Liver (tissue), 8 donors: ENCODE measurements at regions not wholly inside any gene's neighbourhood (a gene's known extent, or its start where the extent isn't known, plus 50 kb on each side); places are given as distances from the start of the nearest gene placed in this dataset.

ENCODE experiments used
- DNase-seq: peaks from one replicate; pipeline ENCODE4 v3.0.0-alpha.2; 2017; ENCODE audit warnings: low spot score
- H3K27ac ChIP-seq, 2 donors: one replicate each; pipeline ENCODE4 v1.7.0; 2013; ENCODE audit warnings: inconsistent platforms in 2 of 2, low read length in 2 of 2, control low read depth in 1 of 2, low read depth in 1 of 2, mild to moderate bottlenecking in 1 of 2
- H3K27me3 ChIP-seq, 4 donors: one replicate each; pipeline versions ENCODE4 v1.6.1 to v1.7.0; 2013; ENCODE audit warnings: low read length in 3 of 4, inconsistent platforms in 1 of 4, mild to moderate bottlenecking in 1 of 4, moderate library complexity in 1 of 4; ENCODE audit not compliant: control insufficient read depth in 4 of 4, insufficient read depth in 4 of 4
- H3K36me3 ChIP-seq, 4 donors: one replicate each; pipeline versions ENCODE4 v1.6.1 to v1.7.0; 2013; ENCODE audit warnings: low read length in 3 of 4, mild to moderate bottlenecking in 3 of 4, low read depth in 1 of 4, moderate library complexity in 1 of 4; ENCODE audit not compliant: control insufficient read depth in 4 of 4, insufficient read depth in 3 of 4
- H3K4me1 ChIP-seq, 4 donors: one replicate each; pipeline versions ENCODE4 v1.6.1 to v1.7.0; 2013; ENCODE audit warnings: low read length in 3 of 4, mild to moderate bottlenecking in 3 of 4, moderate library complexity in 1 of 4; ENCODE audit not compliant: control insufficient read depth in 4 of 4, insufficient read depth in 4 of 4
- H3K4me3 ChIP-seq, 3 donors: one replicate each; pipeline versions ENCODE4 v1.6.1 to v1.7.0; 2013; ENCODE audit warnings: low read length in 3 of 3, control low read depth in 1 of 3, low read depth in 1 of 3, mild to moderate bottlenecking in 1 of 3
- H3K9ac ChIP-seq, 2 donors: one replicate each; pipeline ENCODE4 v1.7.0; 2013; ENCODE audit warnings: low read length in 2 of 2, mild to moderate bottlenecking in 2 of 2, moderate library complexity in 2 of 2, control low read depth in 1 of 2, low read depth in 1 of 2
- H3K9me3 ChIP-seq, 4 donors: one replicate each; pipeline versions ENCODE4 v1.6.1 to v1.7.0; 2013; ENCODE audit warnings: low read length in 3 of 4; ENCODE audit not compliant: control insufficient read depth in 4 of 4
- ATF3 ChIP-seq: IDR thresholded peaks from 2 replicates; pipeline ENCODE4 v1.6.1; 2016; ENCODE audit warnings: antibody characterized with exemption
- CTCF ChIP-seq: fragments of 150-350 bp; IDR thresholded peaks from 2 replicates; pipeline ENCODE4 v1.5.1; 2017; ENCODE audit warnings: improper control_type of control experiment, low read depth, low read length; ENCODE audit not compliant: missing input control
- EGR1 ChIP-seq, 2 donors: IDR thresholded peaks; 2 replicates each; pipeline ENCODE4 v1.6.1; 2016 to 2018; ENCODE audit warnings: antibody characterized with exemption in 2 of 2, low read depth in 2 of 2
- FOXA1 ChIP-seq: IDR thresholded peaks from 2 replicates; pipeline ENCODE4 v1.6.1; 2016; ENCODE audit warnings: antibody characterized with exemption
- FOXA2 ChIP-seq: IDR thresholded peaks from 2 replicates; pipeline ENCODE4 v1.6.1; 2016; ENCODE audit warnings: antibody characterized with exemption
- GABPA ChIP-seq, 2 donors: IDR thresholded peaks in 1 of 2; conservative IDR thresholded peaks in 1 of 2; 2 replicates each; pipeline ENCODE4 v1.6.1; 2016; ENCODE audit warnings: antibody characterized with exemption in 2 of 2, mild to moderate bottlenecking in 1 of 2, moderate library complexity in 1 of 2
- HNF4A ChIP-seq, 2 donors: conservative IDR thresholded peaks; 2 replicates each; pipeline ENCODE4 v1.6.1; 2016; ENCODE audit warnings: antibody characterized with exemption in 2 of 2, mild to moderate bottlenecking in 2 of 2
- HNF4G ChIP-seq: IDR thresholded peaks from 2 replicates; pipeline ENCODE4 v1.6.1; 2016; ENCODE audit warnings: antibody characterized with exemption
- JUND ChIP-seq, 2 donors: IDR thresholded peaks; 2 replicates each; pipeline ENCODE4 v1.6.1; 2016; ENCODE audit warnings: antibody characterized with exemption in 2 of 2
- MAX ChIP-seq: IDR thresholded peaks from 2 replicates; pipeline ENCODE4 v1.6.1; 2016; ENCODE audit warnings: antibody characterized with exemption
- NR2F2 ChIP-seq: IDR thresholded peaks from 2 replicates; pipeline ENCODE4 v1.6.1; 2016; ENCODE audit warnings: antibody characterized with exemption
- RAD21 ChIP-seq, 2 donors: IDR thresholded peaks; 2 replicates each; pipeline ENCODE4 v1.6.1; 2016; ENCODE audit warnings: antibody characterized with exemption in 2 of 2, mild to moderate bottlenecking in 2 of 2
- REST ChIP-seq: IDR thresholded peaks from 2 replicates; pipeline ENCODE4 v1.6.1; 2016; ENCODE audit warnings: antibody characterized with exemption, mild to moderate bottlenecking
- RXRA ChIP-seq, 2 donors: IDR thresholded peaks; 2 replicates each; pipeline ENCODE4 v1.6.1; 2017 to 2018; ENCODE audit warnings: antibody characterized with exemption in 2 of 2, mild to moderate bottlenecking in 1 of 2
- SP1 ChIP-seq: IDR thresholded peaks from 2 replicates; pipeline ENCODE4 v1.6.1; 2018; ENCODE audit warnings: antibody characterized with exemption, mild to moderate bottlenecking
- TAF1 ChIP-seq: conservative IDR thresholded peaks from 2 replicates; pipeline ENCODE4 v1.6.1; 2016; ENCODE audit warnings: antibody characterized with exemption, mild to moderate bottlenecking
- YY1 ChIP-seq: IDR thresholded peaks from 2 replicates; pipeline ENCODE4 v1.6.1; 2016; ENCODE audit warnings: antibody characterized with exemption, mild to moderate bottlenecking
- ZBTB33 ChIP-seq: IDR thresholded peaks from 2 replicates; pipeline ENCODE4 v1.6.1; 2016; ENCODE audit warnings: antibody characterized with exemption
- WGBS: extraction: QIAGEN DNeasy Blood & Tissue Kit; methylation state at CpG from one replicate; pipeline ENCODE4 v1.1.7; 2013; 5-methylcytosine and 5-hydroxymethylcytosine counted together
- donor health status: healthy.
- donor health status: healthy.
- donor health status: healthy.
- donor health status: healthy.
- donor health status: healthy.

GRCh38 chr6:99838607-99839006, 155.4 kb downstream of the MCHR2 start:
- TF ChIP-seq NR2F2 (no peak), YY1 (no peak), GABPA (IDR thresholded peaks at IDR 0.05 in 1 of 2, conservative IDR thresholded peaks at IDR 0.05 in 1 of 2) (no peak), SP1 (no peak), MAX (no peak), REST (no peak), FOXA1 (no peak), ATF3 (no peak), JUND (IDR thresholded peaks at IDR 0.05) (no peak), CTCF (no peak), RXRA (IDR thresholded peaks at IDR 0.05) (no peak), FOXA2 (no peak)
- no peak for DNase-seq
- H3K36me3 ChIP-seq = no peaks in the 10 kb centered on the region
- H3K9ac ChIP-seq = no peak overlapping the region
- H3K27ac ChIP-seq = no peak overlapping the region
- H3K4me1 ChIP-seq = no peaks in the 10 kb centered on the region
- H3K27me3 ChIP-seq = peaks cover 0 to 4% (median 0%) of the 10 kb centered on the region in 4 donors
- WGBS = 64% methylated on average over 2 of the region's 2 CpGs
- no peaks in the 10 kb centered on the region for H3K9me3 ChIP-seq
- no peak overlapping the region for H3K4me3 ChIP-seq

- Histone ChIP-seq H3K27me3 (peaks cover 0 to 2% (median 0%) of the 10 kb centered on the region in 4 donors), H3K36me3 (no peaks in the 10 kb centered on the region), H3K27ac (no peak overlapping the region), H3K4me1 (no peaks in the 10 kb centered on the region), H3K9ac (no peak overlapping the region), H3K4me3 (no peak overlapping the region), H3K9me3 (no peaks in the 10 kb centered on the region)
- no peak for DNase-seq
- TF ChIP-seq ATF3 (no peak), NR2F2 (no peak), EGR1 (IDR thresholded peaks at IDR 0.05; ENCODE audit: low read depth in 2 of 2) (no peak), CTCF (no peak), REST (no peak), FOXA2 (no peak), HNF4G (no peak), ZBTB33 (no peak), HNF4A (conservative IDR thresholded peaks at IDR 0.05) (no peak), MAX (no peak), JUND (IDR thresholded peaks at IDR 0.05) (no peak), TAF1 (no peak), GABPA (IDR thresholded peaks at IDR 0.05 in 1 of 2, conservative IDR thresholded peaks at IDR 0.05 in 1 of 2) (no peak), RAD21 (IDR thresholded peaks at IDR 0.05) (no peak)
- WGBS = 64% methylated on average over 1 of the region's 1 CpG
These were observed 152.7 kb downstream of the MCHR2 start for GRCh38 chr6:99841297-99841696.
